Erythroblast (primary cell): ENCODE measurements at regions not wholly inside any gene's neighbourhood (a gene's known extent, or its start where the extent isn't known, plus 50 kb on each side); places are given as distances from the start of the nearest gene placed in this dataset.

Experiments used
- GATA1 ChIP-seq: IDR thresholded peaks from 2 replicates; pipeline ENCODE4 v1.6.1; 2011; ENCODE audit warnings: low read depth, mild to moderate bottlenecking, control low read depth, low read length, moderate library complexity
- POLR2A ChIP-seq: IDR thresholded peaks from 2 replicates; pipeline ENCODE4 v1.6.1; 2011; ENCODE audit warnings: mild to moderate bottlenecking, low read length

- TF ChIP-seq POLR2A: no peak
- TF ChIP-seq GATA1: no peak
Observed at GRCh38 chr1:193539731-193540459, 353.5 kb upstream of the B3GALT2 start.
